ENCODE measurements at regions not wholly inside any gene's neighbourhood (a gene's known extent, or its start where the extent isn't known, plus 50 kb on each side); places are given as distances from the start of the nearest gene placed in this dataset.
A peak's percentile ranks its signal among the peaks of the same experiment; 100 is the strongest.

DNA sequence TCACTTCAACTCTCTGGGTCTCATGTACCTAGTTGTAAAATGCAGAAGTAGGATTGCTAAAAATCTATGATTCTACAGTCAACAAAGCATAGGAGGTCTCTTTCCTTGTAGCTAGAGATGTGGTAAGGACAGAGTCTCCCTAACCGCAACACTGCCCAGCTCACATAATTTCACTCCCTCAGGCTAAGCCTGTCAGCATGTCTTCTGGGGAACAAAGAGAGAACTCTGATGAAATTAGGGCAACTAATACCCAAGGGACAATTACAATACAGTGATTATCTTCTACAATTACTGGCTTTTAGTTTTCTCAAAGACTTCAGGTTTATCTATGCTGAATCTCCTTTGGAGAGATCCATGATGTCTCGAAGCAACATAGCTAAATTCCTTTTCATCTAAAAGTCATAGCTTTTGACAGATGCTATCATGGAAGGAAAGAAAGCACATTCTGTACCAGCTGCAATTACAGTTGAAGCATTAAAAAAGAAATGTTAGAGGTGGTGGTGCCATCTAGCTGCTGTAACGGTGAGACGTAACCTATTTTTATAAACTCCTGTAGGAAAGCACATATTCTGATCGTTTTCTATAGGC, 141.1 kb upstream of the TARS1 start:
- no peak overlapping the region for H3K27ac ChIP-seq
- TF ChIP-seq, protein P1, sequence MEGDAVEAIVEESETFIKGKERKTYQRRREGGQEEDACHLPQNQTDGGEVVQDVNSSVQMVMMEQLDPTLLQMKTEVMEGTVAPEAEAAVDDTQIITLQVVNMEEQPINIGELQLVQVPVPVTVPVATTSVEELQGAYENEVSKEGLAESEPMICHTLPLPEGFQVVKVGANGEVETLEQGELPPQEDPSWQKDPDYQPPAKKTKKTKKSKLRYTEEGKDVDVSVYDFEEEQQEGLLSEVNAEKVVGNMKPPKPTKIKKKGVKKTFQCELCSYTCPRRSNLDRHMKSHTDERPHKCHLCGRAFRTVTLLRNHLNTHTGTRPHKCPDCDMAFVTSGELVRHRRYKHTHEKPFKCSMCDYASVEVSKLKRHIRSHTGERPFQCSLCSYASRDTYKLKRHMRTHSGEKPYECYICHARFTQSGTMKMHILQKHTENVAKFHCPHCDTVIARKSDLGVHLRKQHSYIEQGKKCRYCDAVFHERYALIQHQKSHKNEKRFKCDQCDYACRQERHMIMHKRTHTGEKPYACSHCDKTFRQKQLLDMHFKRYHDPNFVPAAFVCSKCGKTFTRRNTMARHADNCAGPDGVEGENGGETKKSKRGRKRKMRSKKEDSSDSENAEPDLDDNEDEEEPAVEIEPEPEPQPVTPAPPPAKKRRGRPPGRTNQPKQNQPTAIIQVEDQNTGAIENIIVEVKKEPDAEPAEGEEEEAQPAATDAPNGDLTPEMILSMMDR (conservative IDR thresholded peaks at IDR 0.05) = peak; percentile 76
- no peak for TF ChIP-seq ZFX (IDR thresholded peaks at IDR 0.05)

- H3K27ac ChIP-seq = no peak overlapping the region
- no peak for TF ChIP-seq ZFX (IDR thresholded peaks at IDR 0.05)
- TF ChIP-seq, protein P1 (conservative IDR thresholded peaks at IDR 0.05) = peak; percentile 50
Measured at GRCh38 chr5:33300209-33300742, 140.5 kb upstream of the TARS1 start.

GRCh38 chr5:33303579-33304095, 137.1 kb upstream of the TARS1 start:
- H3K27ac ChIP-seq = no peak overlapping the region
- no peak for TF ChIP-seq ZFX (IDR thresholded peaks at IDR 0.05)
- TF ChIP-seq, protein P1 (conservative IDR thresholded peaks at IDR 0.05) = no peak

GRCh38 chr5:33304601-33305000, 136.2 kb upstream of the TARS1 start:
- H3K27ac ChIP-seq = no peak overlapping the region
- TF ChIP-seq, protein P1 (conservative IDR thresholded peaks at IDR 0.05) = no peak
- TF ChIP-seq ZFX (IDR thresholded peaks at IDR 0.05) = no peak

- TF ChIP-seq, protein P1 (conservative IDR thresholded peaks at IDR 0.05) = no peak
- TF ChIP-seq ZFX (IDR thresholded peaks at IDR 0.05) = no peak
- H3K27ac ChIP-seq = no peak overlapping the region
Measured at GRCh38 chr5:33305572-33305971, 135.2 kb upstream of the TARS1 start.

- TF ChIP-seq ZFX (IDR thresholded peaks at IDR 0.05) = no peak
- TF ChIP-seq, protein P1 (conservative IDR thresholded peaks at IDR 0.05) = no peak
Measured at GRCh38 chr5:33306758-33307157, 134.0 kb upstream of the TARS1 start.

DNA sequence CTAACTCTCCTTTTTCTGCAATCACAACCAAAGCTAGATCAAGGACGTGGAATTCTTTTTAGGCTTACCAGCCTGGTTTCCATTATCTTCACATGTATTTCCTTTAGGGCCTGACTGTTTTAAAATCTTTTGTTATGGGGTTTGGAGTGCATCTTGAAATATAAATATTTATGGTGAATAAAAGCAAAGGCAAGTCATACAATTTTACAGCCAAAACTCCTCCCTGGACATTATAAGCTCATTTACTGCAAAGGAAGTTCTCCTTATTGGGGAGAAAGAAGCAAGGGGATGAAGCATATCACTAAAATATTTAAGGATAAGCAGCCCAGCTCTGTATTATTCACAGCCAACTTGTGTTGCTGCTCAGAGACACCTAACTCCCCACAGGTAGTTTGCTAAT, 132.2 kb upstream of the TARS1 start:
- H3K27ac ChIP-seq = no peak overlapping the region
- TF ChIP-seq, protein P1 (conservative IDR thresholded peaks at IDR 0.05) = no peak

More at GRCh38 chr5:33306758-33307157, 134.0 kb upstream of the TARS1 start:
- H3K27ac ChIP-seq = no peak overlapping the region
